ENCODE measurements at regions not wholly inside any gene's neighbourhood (a gene's known extent, or its start where the extent isn't known, plus 50 kb on each side); places are given as distances from the start of the nearest gene placed in this dataset.
"Not testable (repeated sequence)": the region's sequence is repeated elsewhere in the genome, so short reads cannot be mapped to it uniquely, and the experiment has no call there.

DNA sequence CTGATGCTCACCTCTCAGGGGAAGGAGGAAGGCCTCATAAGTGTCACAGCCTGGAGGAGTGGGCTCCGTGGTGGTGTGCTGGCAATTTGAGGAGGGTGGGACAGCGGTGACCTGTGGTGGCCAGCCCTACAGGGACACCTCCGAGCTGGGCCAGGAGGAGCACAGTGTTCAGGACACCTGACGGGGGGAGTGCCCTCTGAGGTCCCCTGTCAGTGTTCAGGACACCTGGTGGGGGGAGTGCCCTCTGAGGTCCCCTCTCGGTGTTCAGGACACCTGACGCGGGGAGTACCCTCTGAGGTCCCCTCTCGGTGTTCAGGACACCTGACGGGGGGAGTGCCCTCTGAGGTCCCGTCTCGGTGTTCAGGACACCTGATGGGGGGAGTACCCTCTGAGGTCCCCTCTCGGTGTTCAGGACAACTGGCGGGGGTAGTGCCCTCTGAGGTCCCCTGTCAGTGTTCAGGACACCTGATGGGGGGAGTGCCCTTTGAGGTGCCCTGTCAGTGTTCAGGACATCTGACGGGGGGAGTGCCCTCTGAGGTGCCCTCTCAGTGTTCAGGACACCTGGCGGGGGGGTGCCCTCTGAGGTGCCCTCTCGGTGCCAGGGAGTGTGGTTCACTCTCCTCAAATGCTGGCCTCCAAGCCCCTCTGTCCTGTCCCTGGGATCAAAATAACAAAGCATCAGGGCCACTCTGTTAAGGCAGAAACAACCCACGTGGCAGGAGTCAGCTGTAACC, 73.4 kb upstream of the ZNF469 start:
- no peak for DNase-seq

DNA sequence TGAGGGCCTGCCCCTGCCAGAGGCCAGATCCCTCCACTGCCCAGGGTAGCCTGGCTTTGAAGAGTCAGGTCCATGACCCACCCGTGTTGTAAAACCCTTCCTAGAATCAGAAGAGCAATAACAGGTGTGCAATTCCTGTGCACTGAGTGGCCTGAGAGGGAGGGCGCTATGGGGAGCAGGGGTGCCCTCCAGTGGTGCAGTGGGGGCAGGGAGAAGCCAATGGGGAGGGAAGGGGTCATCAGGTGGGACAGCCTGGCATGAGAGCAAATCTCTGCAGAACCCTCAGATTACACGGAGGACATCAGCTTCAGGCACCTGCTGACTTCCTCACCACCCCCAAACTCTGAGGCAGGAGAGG, 72.9 kb upstream of the ZNF469 start:
- DNase-seq, result no peak

DNA sequence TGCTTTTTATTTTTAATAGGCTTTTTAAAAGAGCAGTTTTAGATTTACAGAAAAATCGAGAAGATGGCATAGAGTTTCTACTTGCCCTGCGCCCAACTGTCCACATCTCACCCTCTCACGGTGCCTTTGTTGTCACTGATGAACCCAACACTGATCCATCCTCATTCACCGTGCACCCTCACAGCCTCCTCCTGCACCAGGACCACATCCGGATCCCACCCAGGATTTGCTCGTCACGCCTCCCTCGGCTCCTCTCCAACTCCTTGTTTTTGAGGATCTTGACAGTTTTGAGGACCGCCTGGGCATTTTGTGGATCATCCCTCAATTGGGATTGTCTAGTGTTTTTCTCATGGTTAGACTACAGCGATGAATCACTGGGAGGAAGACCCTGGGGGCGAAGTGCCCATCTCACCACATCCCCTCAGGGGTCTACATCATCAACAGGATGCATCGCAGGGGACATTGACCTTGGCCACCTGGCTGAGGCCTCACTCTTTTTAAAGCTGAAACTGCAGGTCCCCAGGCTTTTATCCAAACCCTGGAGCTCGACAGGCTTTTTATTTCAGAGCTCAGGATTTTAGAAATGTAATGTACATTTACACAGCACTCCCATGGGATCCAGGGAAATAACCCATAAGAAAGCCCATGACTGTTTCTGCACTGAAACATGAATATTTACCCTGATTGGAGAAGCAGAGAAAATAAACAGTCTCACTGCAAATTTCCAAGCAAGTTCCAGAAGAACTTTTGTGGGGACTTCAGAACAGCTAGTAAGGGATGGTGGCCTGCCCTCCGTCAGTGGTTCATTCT, 71.8 kb upstream of the ZNF469 start:
- DNase-seq, result no peak

DNA sequence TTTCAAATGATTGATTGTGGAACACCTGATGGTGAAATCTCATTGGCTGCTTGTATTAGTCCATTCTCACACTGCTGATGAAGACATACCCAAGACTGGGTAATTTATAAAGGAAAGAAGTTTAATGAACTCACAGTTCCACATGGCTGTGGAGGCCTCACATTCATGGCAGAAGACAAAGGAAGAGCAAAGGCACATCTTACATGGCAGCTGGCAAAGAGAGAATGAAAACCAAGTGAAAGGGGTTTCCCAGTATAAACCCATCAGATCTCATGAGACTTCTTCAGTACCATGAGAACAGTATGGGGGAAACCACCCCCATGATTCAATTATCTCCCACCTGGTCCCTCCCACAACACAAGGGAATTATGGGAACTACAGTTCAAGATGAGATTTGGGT, 70.9 kb upstream of the ZNF469 start:
- not testable (repeated sequence) for DNase-seq

DNA sequence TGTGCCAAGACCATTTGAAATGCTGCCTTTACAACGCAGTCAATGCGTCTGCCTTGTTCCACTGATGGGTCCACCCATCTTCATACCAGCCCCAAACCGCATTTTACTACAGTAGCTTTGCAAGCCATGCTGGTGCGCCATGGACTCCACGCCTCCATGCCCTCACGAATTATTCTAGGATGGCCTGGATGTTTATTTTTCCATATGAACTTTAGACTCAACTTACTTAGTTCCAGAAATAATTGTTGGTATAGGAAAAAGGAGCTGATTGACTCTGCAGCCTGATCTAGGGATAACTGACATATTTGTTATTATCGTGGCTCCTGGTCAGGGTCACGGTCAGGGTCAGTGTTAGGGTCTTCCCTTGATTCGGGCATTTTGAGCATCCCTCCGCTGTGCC, 70.0 kb upstream of the ZNF469 start:
- DNase-seq, result no peak

DNA sequence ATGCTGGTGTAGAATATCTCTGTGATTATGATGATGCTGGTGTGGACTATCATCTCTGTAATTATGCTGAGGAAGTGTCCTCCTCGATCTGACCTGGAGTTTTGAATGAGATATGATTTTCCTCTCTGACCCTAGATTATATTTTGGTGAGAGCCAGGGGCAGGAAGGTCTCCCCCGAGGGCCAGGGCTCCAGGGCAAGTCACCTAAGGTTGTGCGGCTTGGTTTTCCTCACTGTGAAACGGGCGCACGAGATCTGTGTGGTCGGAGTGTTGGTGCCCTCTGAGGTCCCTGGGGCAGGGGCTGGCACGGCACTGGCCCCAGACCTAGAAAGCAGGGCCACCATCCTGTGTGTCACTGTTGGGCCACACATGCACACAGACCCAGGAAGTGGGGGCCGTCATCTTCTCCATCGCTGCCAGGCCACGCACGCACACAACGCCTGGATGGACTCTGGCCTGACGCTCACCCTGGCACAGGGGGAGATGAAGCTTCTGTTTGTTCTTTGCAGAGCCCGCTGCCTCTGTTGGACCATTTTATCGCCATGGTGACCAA, 67.7 kb upstream of the ZNF469 start:
- DNase-seq, result no peak

DNA sequence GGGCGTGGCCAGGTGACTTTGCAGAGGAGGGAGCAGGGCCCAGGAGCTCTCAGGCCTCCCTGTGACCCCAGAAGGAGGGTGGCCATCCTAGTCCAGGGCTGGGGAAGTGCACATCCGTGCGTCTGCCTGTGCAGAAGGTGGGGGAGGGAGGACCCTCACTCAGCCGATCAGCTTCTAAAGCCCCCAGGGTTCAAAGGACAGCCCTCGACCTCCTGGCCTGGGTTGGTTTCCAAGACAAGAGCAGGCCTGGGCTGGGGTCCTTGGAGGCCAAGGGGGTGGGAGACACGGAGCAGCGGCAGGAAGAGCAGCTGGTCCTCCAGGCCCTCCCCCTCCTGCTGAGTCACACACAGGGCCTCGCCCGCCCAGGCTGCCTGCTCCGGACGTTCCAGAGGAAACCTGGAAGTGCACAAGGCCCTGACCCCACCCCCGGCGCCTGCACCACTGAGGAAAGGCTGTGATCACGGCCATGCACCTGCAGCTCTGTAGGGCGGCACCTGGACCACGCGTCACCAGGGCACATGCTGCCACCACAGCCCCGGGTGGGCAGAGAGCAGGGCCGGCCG, 67.1 kb upstream of the ZNF469 start:
- no peak for DNase-seq

DNA sequence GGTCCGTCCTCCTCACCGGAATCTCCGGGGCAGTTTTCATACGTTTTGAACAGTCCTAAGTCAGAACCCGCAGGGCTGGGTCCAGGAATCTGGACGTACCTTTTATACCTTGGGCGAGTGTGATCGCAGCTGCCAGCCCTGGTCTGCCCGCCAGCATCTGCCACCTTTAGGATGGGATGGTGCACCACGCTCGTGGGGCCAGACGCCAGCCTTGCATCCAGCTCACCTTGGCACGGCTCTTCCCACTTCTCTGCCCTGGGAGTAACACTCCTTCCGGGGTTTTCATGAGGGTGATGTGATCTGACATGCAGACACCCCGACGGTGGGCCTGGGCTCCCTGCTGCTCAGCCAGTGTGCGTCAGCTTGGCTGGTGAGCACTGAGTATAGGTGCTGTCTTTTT, 66.6 kb upstream of the ZNF469 start:
- DNase-seq, result no peak

DNA sequence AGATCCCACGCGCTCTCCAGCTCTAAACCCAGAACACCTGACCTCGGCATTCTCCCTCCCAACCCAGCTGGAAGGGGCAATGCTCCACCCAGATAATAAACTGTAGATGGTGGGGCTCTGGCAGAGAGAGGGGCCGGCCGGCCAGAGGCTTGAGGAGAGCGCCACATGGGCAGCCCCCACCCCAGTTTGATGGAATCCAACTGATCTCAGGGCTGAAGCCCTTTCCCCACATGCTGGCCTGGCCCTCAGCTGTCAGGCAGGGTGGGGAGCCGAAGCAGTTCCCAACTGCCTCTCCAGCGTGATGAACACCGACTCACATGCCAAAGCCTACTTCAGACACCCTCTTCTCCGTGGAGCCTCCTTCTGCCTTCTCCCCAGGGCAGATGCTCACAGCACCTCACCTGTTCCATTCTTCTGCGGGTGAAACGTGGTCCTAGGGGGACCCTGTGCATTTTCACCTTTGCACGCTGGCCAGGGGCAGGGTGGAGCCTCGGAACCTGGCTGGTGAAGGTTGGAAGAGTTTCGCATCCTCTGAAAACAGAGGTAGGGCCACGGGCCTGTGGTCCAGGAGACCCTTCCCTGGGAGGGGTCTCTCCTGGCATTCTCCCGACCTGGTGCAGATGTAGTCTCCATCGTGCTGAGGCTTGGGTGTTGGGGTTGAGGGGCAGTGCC, 65.7 kb upstream of the ZNF469 start:
- DNase-seq, result no peak

DNA sequence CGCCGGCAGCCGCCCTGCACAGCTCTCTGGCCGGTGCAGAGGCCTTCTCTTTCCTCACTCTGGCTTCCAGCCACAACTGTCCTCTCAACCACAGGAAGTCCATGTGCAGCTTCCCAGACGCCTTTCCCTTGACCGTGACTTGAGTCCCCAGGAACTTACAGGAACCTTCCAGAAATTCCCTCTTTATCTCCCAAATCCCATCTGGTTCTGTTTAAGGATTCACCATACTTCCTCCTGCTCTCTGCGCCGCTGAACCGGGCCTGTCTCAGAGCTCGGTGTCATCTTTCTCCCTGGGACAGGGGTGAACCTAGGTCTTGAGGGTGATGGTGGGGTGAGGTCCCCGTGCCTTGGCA, 65.2 kb upstream of the ZNF469 start:
- DNase-seq, result no peak

DNA sequence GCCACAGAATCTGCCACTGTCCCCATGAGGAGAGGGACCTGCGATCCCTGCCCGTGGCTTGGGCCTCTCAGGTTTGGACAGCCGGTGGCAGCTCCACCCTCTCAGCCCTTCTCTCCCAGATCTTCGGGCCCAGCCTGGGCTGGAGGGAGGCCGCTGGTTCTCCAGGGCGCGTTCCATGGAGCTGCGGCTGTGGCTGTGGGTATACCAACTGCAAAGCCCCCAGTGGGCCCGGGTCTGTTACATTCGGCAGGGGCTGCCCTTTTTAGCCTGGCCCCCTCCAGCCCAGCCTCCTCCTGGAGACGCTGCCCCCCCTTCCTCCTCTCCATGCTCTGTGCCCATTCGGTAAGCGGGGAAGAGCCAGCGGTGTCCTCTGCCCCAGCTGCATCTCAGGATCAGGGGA, 64.7 kb upstream of the ZNF469 start:
- DNase-seq, result no peak

DNA sequence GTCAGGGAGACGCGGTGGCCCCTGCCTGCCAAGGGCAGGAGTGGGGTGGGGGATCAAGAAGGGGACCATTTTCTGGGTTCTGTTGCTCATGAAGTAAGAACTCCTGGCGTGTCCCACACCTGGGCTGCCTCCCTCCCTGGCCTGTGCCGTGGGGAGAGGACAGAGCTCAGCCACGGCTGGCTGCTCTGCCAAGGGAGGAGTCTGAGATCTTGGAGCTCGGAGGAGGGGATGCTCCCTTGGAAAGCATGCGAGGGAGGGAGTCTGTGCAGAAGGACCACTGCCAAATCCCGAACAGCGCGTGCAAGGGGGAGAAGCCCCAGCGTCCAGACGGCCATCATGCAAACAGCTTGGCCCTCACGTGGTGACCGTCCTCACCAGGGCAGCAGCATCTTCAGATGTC, 64.2 kb upstream of the ZNF469 start:
- DNase-seq, result no peak

DNA sequence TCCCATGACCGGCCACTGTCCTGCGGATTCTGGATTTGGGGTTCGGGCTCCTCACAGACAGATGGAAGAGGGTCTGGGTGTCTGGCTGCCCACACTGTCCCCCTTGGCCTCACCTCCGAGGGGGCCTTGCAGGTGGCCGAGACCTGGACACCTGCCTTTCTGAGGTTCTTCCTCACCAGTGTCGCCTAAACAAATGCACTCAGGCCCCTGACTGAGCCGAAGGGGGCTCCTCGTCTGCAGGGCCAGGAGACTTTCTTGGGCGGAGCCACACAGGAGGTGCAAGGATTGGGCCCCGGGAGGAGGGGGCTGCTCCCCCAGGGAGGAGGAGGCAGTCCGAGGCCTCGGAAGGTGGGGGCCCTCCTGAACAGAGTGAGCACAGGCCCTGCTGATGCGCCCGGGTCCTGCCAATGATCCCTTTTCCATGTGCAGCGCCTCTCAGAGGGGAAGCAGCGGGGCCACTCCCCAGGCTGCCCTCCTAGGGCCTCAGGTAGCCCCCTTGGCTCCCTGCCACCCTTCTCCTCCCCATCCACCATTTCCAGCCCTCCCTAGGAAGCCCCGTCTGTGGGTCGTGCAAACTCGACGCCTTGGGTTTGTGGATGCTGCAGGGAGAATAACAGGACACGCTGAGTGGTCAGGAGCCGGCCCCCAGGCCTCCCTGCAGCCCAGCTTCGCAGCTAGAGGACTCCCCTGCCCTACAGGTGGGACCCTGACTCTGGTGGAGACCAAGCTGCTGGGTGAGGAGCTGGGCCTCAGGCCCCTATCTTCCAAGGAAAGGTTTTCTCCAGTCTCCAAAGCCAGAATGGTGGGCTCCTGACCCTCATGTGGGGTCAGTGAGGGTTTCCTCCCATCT, 63.4 kb upstream of the ZNF469 start:
- DNase-seq, result no peak

DNA sequence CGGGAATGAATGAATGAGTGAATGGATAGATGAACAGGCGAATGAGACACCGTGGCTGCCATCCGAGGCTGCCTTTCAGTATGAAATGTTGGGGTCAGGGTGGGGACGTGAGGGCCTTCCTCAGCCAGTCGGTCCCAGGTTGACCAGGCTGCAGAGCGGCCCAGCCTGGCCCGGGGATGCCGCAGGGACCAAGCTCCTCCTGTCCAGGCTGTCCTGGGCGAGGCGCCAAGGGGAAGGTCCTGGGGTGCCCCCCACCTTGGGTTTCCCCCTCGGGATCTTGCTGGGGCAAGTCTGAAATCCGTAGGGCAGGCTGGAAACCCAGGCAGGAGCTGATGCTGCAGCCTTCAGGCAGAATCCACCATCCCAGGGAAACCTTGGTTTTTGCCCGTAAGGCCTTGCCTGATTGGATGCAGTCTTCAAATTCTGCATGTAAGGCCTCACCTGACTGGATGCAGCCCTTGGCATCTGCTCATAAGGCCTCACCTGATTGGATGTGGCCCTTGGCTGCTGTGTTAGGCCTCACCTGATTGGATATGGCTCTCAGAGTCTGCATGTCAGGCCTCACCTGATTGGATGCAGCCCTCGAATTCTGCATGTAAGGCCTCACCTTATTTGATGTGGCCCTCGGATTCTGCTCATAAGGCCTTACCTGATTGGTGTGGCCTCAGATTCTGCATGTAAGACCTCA, 61.7 kb upstream of the ZNF469 start:
- DNase-seq, result peak; percentile 6

DNA sequence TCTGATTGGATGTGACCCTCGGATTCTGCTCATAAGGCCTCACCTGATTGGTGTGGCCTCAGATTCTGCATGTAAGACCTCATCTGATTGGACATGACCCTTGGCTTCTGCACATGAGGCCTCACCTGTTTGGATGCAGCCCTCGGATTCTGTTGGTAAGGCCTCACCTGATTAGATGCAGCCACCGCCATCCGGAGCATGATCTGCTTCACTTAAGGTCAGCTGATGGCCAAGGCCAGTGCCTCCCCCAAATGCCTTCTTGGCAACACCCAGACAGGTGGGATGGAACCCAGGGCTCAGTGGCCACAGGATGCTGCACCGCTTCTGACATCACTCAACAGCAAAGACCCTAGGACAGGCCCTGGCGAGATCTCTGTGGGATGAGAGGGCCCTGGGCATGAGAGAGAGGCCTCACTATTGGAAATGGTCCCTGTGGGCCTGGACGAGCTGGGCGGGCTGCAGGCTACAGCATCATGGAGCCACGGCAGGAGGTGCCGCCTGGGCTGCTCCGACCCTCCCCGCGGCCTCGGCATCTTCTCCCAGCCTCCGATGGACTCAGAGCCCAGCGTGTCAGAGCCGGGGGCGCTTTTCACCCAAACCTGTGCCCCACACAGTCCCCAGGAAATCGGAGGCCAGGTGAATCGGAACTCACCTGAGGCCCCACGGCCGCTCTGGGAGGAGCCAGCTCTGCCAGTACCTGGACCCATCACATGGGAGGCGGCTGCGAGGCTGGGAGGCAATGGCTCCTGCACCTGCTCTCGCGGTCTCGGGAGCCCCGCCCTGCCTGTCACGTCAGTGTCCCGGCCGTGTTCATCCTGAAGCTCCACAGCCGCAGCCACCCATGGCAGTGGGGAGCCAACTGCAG, 60.9 kb upstream of the ZNF469 start:
- DNase-seq, result no peak

DNA sequence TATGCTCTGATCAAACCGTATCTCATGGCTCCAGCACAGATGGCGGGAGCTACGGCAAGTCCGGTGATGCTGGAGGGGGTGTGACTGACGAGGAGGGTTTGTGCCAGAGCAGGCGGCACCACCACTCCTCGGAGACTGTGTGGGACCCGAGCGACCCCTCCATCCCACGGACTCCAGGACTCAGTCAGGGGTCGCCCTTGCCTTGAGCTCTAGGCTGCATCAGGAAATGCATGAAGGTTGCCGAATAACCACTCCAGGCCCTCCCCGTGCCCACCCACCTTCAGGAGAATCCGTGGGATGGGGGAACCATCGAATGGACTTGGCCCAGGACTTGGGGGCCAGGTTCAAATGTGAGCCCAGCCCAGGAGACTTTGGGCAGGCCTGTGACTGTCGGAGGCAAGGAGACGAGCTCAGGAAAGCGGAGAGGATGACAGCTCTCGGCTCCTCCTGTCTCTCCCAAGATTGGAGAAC, 60.2 kb upstream of the ZNF469 start:
- DNase-seq, result no peak

DNA sequence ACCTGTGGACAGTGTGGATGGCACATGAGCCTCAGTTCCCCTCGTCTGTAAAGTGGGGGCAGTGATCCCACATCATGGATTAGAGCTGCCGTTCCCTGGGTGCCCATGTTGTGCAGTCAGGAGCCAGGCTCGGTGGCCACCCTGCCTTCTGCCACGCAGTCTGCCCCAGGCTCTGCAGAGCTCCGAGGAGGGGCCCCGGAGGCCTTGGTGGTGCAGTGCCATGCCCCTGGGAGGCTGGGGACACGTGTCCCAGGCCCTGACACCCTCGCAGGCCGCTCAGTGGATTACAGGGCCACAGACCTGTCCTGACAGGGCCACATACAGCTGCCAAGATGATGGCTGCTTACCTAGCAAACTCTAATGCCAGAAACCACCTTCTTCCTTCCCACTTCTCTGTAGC, 59.7 kb upstream of the ZNF469 start:
- DNase-seq, result no peak

DNA sequence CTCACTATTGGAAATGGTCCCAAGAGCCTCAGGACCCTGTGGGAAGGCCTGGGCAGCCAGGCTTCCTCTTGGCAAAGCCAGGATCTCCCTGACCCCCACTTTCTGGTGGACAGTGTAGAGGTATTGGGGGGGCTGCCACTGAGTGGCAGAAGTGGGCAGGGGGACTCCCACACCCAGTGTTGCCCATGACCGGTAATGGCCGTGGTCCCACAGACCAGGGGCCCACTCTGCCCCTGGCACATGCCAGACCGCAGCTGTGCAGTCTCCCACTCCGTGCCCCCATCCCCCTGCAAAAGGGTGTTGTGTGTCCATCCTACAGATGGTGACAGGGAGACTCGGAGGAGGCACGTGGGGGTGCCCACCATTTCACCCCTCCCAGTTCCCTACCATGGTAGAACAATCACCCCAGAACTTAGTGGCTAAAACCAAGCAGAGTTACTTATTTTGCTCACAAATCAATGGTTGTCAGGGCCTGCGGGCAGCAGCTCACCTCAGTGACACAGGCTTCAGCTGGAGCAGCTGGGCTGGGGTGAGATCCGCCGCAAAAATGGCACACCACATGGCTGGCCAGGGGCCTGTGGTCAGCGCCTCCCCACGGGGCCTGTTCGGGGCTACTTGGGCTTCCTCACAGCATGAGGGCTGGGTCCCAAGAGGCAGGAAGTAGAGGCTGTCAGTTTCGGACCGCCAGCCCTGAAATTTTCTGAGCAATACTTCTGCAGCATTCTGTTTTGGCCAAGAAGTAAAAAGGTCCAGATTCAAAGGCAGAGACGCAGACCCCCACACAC, 59.0 kb upstream of the ZNF469 start:
- no peak for DNase-seq

DNA sequence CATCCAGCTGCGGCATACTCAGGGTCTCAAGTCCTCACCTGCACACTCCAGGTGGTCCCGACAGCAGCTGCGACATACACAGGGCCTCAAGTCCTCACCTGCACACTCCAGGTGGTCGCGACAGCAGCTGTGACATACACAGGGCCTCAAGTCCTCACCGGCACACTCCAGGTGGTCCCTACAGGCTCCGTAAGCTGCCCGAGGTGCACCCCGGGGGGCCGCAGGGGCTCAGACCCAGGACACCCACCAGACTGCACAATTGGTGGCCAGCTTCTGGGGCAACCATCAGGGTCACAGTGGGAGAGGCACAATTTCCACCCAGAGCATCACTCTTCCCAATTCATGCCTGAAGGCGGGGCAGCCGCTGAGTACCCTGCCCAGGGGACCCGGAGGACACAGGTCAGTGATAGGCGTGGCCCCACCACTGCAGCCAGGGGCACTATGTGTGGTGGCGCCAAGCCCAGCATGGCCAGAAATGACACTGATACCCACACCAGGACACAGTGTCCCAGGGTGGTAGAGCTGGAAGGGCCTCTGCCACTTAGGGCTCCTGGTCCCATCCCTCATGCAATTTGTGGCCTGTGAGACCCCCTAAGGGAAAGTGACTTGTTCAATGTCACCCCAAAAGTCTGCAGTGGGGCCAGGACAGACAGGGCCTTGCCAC, 57.5 kb upstream of the ZNF469 start:
- DNase-seq, result no peak

All from stimulated activated CD4-positive, alpha-beta T cell treated with anti-CD3 and anti-CD28 coated beads, Interleukin-4, amount 100 ng/mL, for 24 hours (primary cell).